Activated CD4-positive, CD25-positive, alpha-beta regulatory T cell treated with anti-CD3 and anti-CD28 coated beads, Interleukin-2, amount 50 U/mL, for 72 hours (primary cell): ENCODE measurements at regions not wholly inside any gene's neighbourhood (a gene's known extent, or its start where the extent isn't known, plus 50 kb on each side); places are given as distances from the start of the nearest gene placed in this dataset.
"Not testable (repeated sequence)": the region's sequence is repeated elsewhere in the genome, so short reads cannot be mapped to it uniquely, and the experiment has no call there.

Source experiments
- DNase-seq: peaks from one replicate; pipeline ENCODE4 v3.0.0; 2021

DNA sequence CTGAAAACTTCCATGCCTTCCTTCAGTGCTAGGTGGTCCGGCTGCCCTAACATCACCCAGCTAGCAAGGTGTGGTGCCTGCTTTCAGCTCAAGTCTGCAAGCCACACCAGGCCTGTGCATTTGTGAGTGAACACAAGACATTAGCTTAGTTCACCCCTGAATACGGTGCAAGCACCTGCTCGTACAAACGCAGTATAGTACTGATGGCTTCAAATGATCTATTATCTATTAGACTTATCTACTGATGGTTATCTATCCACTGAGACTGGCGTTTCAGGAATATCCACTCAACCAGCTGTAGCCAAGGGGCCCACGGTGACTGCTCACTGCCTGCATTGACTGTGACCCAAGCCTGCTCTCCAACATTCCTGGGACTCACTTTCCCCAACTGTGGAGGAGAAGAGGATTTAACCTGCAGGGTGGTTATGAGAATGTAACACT lies 155.9 kb downstream of the SHOX start:
- no peak for DNase-seq

GRCh38 chrX:784829-785228 lies 154.2 kb downstream of the SHOX start:
- no peak for DNase-seq

GRCh38 chrX:781224-782204 lies 150.9 kb downstream of the SHOX start:
- DNase-seq, result no peak

DNA sequence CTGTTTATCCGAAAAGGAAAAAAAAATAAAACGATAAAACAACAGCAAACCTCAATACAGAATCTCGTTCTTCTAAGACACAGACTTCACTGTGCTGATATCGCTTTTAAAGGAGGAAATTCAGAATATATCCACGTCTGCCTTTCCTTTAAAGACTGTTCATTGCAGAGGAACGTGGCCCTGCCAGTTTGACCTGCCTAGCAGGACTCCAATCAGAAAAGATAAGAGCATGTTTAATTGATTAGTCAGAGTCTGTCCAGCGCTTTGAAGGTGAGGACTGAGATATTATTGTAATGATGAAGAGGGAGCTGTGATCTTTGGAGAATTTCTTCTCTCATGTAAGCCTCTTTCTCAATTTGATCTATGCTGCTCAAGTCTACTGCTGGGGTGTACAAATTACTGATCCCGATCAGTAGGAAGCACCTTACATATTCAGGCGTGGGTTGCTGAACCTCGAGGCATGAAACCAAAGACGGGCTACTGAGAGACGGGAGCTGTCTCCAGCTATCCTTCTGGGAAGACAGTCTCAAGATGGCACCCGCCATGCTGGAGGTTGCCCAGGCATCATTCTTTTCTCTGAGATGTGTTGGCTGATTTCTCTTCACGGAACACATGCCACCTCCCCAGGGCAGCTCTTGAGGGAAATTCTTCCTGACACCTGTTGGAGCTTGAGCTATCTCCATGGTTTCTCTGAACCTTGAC lies 146.1 kb downstream of the SHOX start:
- no peak for DNase-seq

GRCh38 chrX:776061-776460 lies 145.5 kb downstream of the SHOX start:
- DNase-seq, result no peak

DNA sequence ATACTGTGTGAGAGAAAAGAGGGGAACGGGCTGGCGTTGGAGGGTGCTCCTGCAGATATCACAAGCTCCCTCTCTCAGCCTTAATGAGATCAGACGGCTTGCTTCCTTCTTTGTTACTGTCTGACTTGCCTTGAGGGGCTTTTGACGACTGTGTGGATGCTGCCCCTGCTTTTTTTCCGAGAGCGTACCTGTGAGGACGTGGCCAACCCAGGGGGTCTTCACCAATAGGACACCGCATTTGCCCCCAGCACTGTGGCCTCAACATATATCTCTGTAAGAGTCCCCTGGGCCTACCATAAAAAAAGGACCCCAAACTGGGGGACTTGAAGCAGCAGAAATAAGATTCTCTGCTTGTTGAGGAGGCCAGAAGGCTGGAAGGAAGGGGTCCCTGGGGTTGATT lies 143.9 kb downstream of the SHOX start:
- no peak for DNase-seq

GRCh38 chrX:773292-774025 lies 142.9 kb downstream of the SHOX start:
- DNase-seq, result no peak

DNA sequence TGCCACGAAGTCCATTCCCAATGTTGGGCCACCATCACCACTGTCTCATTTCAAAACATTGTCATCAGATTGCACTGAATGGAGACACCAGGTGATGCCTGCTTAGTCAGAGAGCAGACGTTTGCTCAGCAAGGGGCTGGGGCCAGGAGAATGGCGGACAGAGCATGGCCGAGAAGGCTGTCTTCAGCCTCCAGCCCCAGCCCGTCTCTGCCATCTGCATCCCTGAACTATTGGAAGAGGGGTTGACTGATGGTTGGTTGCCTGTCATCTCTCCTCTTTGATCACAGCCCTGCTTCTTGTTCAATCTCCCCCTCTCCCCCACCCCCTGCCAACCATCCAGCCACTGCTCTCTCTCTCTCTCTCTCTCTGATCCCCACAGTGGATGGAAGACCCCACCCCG lies 140.9 kb downstream of the SHOX start:
- DNase-seq, result no peak

GRCh38 chrX:769796-770195 lies 139.2 kb downstream of the SHOX start:
- no peak for DNase-seq

- no peak for DNase-seq
These were observed 138.0 kb downstream of the SHOX start for GRCh38 chrX:768596-768995.

GRCh38 chrX:758917-759316 lies 128.3 kb downstream of the SHOX start:
- no peak for DNase-seq

- no peak for DNase-seq
These were observed 120.2 kb downstream of the SHOX start for GRCh38 chrX:750812-751211.

GRCh38 chrX:750263-750662 lies 119.7 kb downstream of the SHOX start:
- DNase-seq, result no peak

- no peak for DNase-seq
These were observed 116.6 kb downstream of the SHOX start for GRCh38 chrX:747176-747575.

- no peak for DNase-seq
These were observed 109.0 kb downstream of the SHOX start for GRCh38 chrX:739611-740010.

DNA sequence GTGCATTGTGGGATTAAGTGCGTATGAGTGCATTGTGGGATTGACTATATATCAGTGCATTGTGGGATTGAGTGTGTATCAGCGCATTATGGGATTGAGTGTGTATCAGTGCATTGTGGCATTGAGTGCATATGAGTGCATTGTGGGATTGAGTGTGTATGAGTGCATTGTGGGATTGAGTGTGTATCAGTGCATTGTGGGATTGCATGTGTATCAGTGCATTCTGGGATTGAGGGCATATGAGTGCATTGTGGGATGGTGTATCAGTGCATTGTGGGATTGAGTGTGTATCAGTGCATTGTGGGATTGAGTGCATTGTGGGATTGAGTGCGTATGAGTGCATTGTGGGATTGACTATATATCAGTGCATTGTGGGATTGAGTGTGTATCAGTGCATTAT lies 106.4 kb downstream of the SHOX start:
- not testable (repeated sequence) for DNase-seq

DNA sequence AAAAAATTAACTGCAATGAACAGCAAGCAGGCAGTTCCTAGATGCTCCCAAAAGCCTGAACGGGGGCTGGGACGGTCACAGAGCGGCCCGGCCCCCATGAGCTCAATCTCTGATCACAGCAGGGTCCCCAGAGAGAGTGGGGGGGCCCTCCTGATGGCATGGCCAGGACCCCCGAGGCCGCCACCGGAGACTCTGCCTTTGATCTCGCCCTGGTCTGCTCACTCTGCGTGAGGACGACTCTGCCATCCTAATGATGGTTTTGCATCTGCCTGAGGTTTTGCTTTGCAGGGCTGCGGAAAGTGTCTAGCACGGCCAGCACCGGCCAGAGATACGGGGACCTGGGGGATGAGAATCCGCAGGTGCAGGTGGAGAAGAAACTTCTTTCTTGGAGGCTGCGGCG lies 103.8 kb downstream of the SHOX start:
- DNase-seq, result no peak

GRCh38 chrX:733961-734360 lies 103.4 kb downstream of the SHOX start:
- no peak for DNase-seq

- no peak for DNase-seq
These were observed 99.2 kb downstream of the SHOX start for GRCh38 chrX:729583-730409.

GRCh38 chrX:729101-729500 lies 98.5 kb downstream of the SHOX start:
- not testable (repeated sequence) for DNase-seq

DNA sequence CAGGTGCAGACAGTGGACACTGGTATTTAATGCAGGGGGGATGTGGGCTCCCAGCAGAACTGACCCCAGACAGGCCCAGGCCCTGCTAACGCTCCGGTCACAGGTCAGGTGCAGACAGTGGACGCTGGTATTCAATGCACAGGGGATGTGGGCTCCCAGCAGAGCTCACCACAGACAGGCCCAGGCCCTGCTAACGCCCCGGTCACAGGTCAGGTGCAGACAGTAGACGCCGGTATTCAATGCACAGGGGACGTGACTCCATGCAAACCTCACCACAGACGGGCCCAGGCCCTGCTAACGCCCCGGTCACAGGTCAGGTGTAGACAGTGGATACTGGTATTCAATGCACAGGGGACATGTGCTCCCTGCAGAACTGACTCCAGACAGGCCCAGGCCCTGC lies 98.0 kb downstream of the SHOX start:
- not testable (repeated sequence) for DNase-seq
